ENCODE measurements at regions not wholly inside any gene's neighbourhood (a gene's known extent, or its start where the extent isn't known, plus 50 kb on each side); places are given as distances from the start of the nearest gene placed in this dataset.

DNA sequence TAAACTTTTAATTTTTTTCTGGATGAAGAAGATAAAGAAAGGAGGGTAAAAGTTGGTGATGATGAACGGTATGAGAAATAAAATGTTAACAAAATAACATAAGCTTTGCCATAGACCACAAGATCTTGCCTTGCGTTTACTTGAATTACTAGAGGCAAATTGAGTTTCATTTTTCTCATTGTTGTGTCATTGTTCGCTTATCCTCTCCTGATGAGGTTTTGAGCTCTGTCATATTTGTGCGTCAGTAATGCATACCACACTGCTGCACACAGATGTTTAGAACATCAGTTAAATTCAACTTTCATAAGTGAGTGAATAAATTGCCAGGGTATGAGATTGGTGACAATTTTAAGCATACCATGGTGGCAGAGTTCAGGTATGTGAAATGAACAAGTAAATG, 843.6 kb downstream of the SUCLG1 start:
- TF ChIP-seq POLR2AphosphoS5 (IDR thresholded peaks at IDR 0.05; ENCODE audit: borderline replicate concordance, low read depth, low read length) (no peak), EZH2 (IDR thresholded peaks at IDR 0.05) (no peak)

All from SK-N-MC (cell line).